Nephron progenitor cell (in vitro differentiated cells): ENCODE measurements at regions not wholly inside any gene's neighbourhood (a gene's known extent, or its start where the extent isn't known, plus 50 kb on each side); places are given as distances from the start of the nearest gene placed in this dataset.

Experiments
- DNase-seq: peaks from one replicate; pipeline ENCODE4 v3.0.0; 2021
- H3K27ac Mint-ChIP-seq: 2 replicates; pipeline ENCODE4 v1.8.0; 2021; ENCODE audit warnings: mild to moderate bottlenecking, moderate library complexity, mixed read lengths
- H3K27me3 Mint-ChIP-seq: 2 replicates; pipeline ENCODE4 v1.8.0; 2021; ENCODE audit warnings: mild to moderate bottlenecking, low read depth, mixed read lengths; ENCODE audit not compliant: poor library complexity
- H3K36me3 Mint-ChIP-seq: 2 replicates; pipeline ENCODE4 v1.8.0; 2021; ENCODE audit warnings: low read depth, mixed read lengths
- H3K4me1 Mint-ChIP-seq: 2 replicates; pipeline ENCODE4 v1.8.0; 2021; ENCODE audit warnings: mixed read lengths
- H3K4me3 Mint-ChIP-seq: 2 replicates; pipeline ENCODE4 v1.8.0; 2021; ENCODE audit warnings: mild to moderate bottlenecking, moderate library complexity, mixed read lengths
- H3K9me3 Mint-ChIP-seq: 2 replicates; pipeline ENCODE4 v1.8.0; 2021; ENCODE audit warnings: mild to moderate bottlenecking, moderate library complexity, mixed read lengths
- CTCF ChIP-seq: fragments of 200-600 bp; sonication (generic); IDR thresholded peaks from 2 replicates; pipeline ENCODE4 v1.5.0; 2021; ENCODE audit warnings: antibody characterized with exemption

DNA sequence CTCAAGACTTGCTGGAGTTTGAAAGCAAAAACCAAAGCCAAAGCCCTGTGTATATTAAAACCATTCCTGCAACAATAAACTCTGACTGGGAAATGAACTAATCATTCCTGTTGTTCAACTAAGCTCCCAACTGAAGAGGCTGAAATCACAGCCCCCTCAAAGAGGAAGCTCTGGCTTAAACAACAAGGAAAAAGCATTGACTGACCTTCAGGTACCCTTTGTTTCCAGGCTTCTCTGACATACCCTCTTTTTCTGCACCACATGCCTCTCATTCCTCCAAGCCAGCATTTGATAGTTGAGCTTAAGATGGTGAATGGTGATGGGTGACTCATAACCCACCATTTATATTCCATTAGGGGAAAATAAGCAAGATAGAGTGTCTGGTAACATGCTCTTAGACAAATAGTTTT is 470.9 kb upstream of the SOX9 start:
- peaks cover 21% of the 10 kb centered on the region for H3K9me3 Mint-ChIP-seq

DNA sequence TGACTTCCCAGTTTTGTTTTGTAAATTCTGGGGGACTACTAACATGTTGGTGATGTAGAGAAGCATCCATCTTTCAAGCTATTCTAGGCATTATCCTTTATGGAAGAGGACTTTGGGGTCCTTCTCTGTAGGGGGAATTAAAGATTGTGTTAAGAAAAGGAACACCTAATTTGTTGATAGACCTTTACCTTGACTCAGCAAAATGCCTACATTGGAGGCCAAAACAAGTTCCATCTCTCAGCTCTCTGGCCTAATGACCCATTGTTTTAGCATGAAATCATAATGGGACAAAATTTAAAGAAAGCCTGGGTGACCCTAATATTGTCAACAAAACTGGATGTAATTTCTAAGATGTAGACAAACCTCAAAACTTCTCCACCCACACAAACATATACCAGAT is 465.3 kb upstream of the SOX9 start:
- Mint-ChIP-seq H3K4me1 (no peaks in the 10 kb centered on the region), H3K36me3 (no peaks in the 10 kb centered on the region), H3K4me3 (no peak overlapping the region), H3K9me3 (no peaks in the 10 kb centered on the region), H3K27me3 (peaks cover 5% of the 10 kb centered on the region), H3K27ac (no peak overlapping the region)
- DNase-seq: no peak
- no peak for TF ChIP-seq CTCF

More for the DNA sequence above, 470.9 kb upstream of the SOX9 start:
- peaks cover 5% of the 10 kb centered on the region for H3K27me3 Mint-ChIP-seq
- no peaks in the 10 kb centered on the region for H3K4me1 Mint-ChIP-seq
- no peak for TF ChIP-seq CTCF
- H3K4me3 Mint-ChIP-seq: no peak overlapping the region
- H3K27ac Mint-ChIP-seq: no peak overlapping the region
- H3K36me3 Mint-ChIP-seq: no peaks in the 10 kb centered on the region
- DNase-seq: no peak

DNA sequence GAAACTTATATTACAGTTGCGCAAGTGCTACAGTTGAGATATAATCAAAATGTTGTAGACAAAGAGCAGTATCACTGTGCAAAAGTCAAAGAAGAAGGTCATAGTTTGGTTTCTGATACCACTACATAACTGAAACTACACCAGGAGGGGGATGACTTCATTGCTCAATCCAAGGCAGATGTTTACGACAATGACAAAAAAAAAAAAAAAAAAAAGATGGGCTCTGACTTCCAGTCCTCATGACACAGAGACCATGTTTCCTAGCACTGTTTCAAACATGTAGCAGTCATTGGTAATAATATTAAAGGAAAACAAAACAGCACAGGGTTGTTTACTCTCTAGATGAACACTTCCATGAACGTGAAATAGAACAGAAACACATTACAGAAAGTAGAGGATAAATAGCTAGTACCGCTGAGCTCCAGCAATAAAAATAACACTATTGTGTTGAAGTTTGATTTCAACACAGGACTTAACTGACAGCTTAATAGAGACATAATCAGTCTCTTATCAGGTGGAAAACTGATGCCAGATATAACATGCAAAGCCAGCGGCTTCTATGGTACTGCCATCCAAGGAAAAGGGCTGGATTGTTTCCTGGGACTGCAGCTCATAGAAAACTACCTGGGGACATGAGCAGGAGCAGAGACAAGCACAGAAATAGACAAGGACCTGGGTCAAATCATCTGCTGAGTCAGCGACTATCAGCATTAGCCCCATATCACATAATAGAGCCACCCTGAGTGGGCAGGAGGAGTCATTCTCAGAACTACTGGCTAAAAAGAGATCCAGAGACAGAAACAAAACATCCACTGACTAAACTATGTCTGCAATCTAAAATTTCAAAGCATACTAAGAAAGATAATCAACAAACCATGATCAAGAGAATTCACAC is 463.6 kb upstream of the SOX9 start:
- DNase-seq: no peak
- Mint-ChIP-seq H3K4me3 (no peak overlapping the region), H3K4me1 (no peaks in the 10 kb centered on the region), H3K27ac (no peak overlapping the region), H3K27me3 (peaks cover 5% of the 10 kb centered on the region), H3K36me3 (no peaks in the 10 kb centered on the region), H3K9me3 (no peaks in the 10 kb centered on the region)
- TF ChIP-seq CTCF: no peak

- TF ChIP-seq CTCF: no peak
- H3K4me3 Mint-ChIP-seq: no peak overlapping the region
- no peaks in the 10 kb centered on the region for H3K36me3 Mint-ChIP-seq
- no peaks in the 10 kb centered on the region for H3K9me3 Mint-ChIP-seq
- no peaks in the 10 kb centered on the region for H3K4me1 Mint-ChIP-seq
- no peak for DNase-seq
- H3K27me3 Mint-ChIP-seq: no peaks in the 10 kb centered on the region
- H3K27ac Mint-ChIP-seq: no peak overlapping the region
Measured at GRCh38 chr17:71658996-71659395, 461.8 kb upstream of the SOX9 start.

GRCh38 chr17:71664861-71665260 is 456.0 kb upstream of the SOX9 start:
- Mint-ChIP-seq H3K27me3 (no peaks in the 10 kb centered on the region), H3K36me3 (no peaks in the 10 kb centered on the region), H3K27ac (no peak overlapping the region), H3K9me3 (no peaks in the 10 kb centered on the region), H3K4me1 (no peaks in the 10 kb centered on the region), H3K4me3 (no peak overlapping the region)
- TF ChIP-seq CTCF: no peak
- no peak for DNase-seq

DNA sequence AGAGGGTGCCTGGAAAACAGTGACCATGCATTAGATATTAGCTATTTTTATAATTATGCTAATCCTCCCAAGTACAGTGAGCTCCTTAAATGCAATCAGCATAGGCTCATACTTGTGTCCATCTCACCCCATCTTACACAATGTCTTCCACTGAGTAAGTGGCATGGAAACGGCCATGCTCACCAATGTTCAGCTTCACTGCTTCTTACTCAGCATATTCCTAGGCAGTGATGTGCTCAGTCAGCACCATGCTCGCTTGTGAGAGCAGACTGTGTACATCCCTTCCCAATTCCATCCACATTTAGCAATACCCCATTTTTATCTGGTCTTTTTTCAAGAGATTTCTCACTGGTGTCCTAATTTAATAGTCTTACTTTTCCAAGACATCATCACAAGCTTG is 454.8 kb upstream of the SOX9 start:
- Mint-ChIP-seq H3K27me3 (peaks cover 5% of the 10 kb centered on the region), H3K4me3 (no peak overlapping the region), H3K9me3 (peaks cover 3% of the 10 kb centered on the region), H3K36me3 (no peaks in the 10 kb centered on the region), H3K27ac (no peak overlapping the region), H3K4me1 (no peaks in the 10 kb centered on the region)
- no peak for TF ChIP-seq CTCF
- DNase-seq: no peak
